Breast epithelium (tissue), 3 donors: ENCODE measurements at regions not wholly inside any gene's neighbourhood (a gene's known extent, or its start where the extent isn't known, plus 50 kb on each side); places are given as distances from the start of the nearest gene placed in this dataset.

ENCODE experiments used
- CTCF ChIP-seq, 3 donors: fragments of 450-650 bp; IDR thresholded peaks; one replicate each; pipeline ENCODE4 v1.5.1; 2016 to 2017; ENCODE audit warnings: antibody characterized with exemption in 3 of 3, mild to moderate bottlenecking in 3 of 3, moderate library complexity in 3 of 3
- POLR2AphosphoS5 ChIP-seq, 3 donors: sonication (generic); formaldehyde crosslinking; IDR thresholded peaks; one replicate each; pipeline ENCODE4 v1.6.1; 2017; ENCODE audit warnings: antibody characterized with exemption in 3 of 3

GRCh38 chr6:98325366-98325765, 509.0 kb upstream of the POU3F2 start:
- TF ChIP-seq CTCF (IDR thresholded peaks at IDR 0.05): no peak
- no peak for TF ChIP-seq POLR2AphosphoS5 (IDR thresholded peaks at IDR 0.05)
